SKM-1 (cell line): ENCODE measurements at regions not wholly inside any gene's neighbourhood (a gene's known extent, or its start where the extent isn't known, plus 50 kb on each side); places are given as distances from the start of the nearest gene placed in this dataset.
A peak's percentile ranks its signal among the peaks of the same experiment; 100 is the strongest.
"Not testable (repeated sequence)": the region's sequence is repeated elsewhere in the genome, so short reads cannot be mapped to it uniquely, and the experiment has no call there.

ENCODE experiments used
- DNase-seq: peaks from one replicate; lab custom pipeline; 2025; ENCODE audit not compliant: unreplicated experiment; lab: John Stamatoyannopoulos, UW

GRCh38 chr1:182166750-182167149 is 105.2 kb upstream of the ZNF648 start:
- no peak for DNase-seq

- DNase-seq, result no peak
Observed at GRCh38 chr1:182166321-182166720, 104.8 kb upstream of the ZNF648 start.

GRCh38 chr1:182164273-182164672 is 102.8 kb upstream of the ZNF648 start:
- no peak for DNase-seq

GRCh38 chr1:182163821-182164223 is 102.3 kb upstream of the ZNF648 start:
- DNase-seq, result no peak

GRCh38 chr1:182159443-182159842 is 97.9 kb upstream of the ZNF648 start:
- no peak for DNase-seq

- DNase-seq, result no peak
Observed at GRCh38 chr1:182157187-182157586, 95.7 kb upstream of the ZNF648 start.

- not testable (repeated sequence) for DNase-seq
Observed at GRCh38 chr1:182154425-182154824, 92.9 kb upstream of the ZNF648 start.

GRCh38 chr1:182149411-182149965 is 88.0 kb upstream of the ZNF648 start:
- peak; percentile 100 for DNase-seq

- DNase-seq, result no peak
Observed at GRCh38 chr1:182147951-182148350, 86.4 kb upstream of the ZNF648 start.

GRCh38 chr1:182147136-182147820 is 85.8 kb upstream of the ZNF648 start:
- peak; percentile 92 for DNase-seq

GRCh38 chr1:182146286-182146685 is 84.8 kb upstream of the ZNF648 start:
- no peak for DNase-seq

GRCh38 chr1:182145441-182145840 is 83.9 kb upstream of the ZNF648 start:
- DNase-seq, result no peak

- DNase-seq, result no peak
Observed at GRCh38 chr1:182144646-182145030, 83.1 kb upstream of the ZNF648 start.

GRCh38 chr1:182143825-182144645 is 82.5 kb upstream of the ZNF648 start:
- peak; percentile 52 for DNase-seq

GRCh38 chr1:182143154-182143657 is 81.7 kb upstream of the ZNF648 start:
- peak; percentile 74 for DNase-seq

- DNase-seq, result no peak
Observed at GRCh38 chr1:182142621-182143020, 81.1 kb upstream of the ZNF648 start.

GRCh38 chr1:182141040-182141439 is 79.5 kb upstream of the ZNF648 start:
- no peak for DNase-seq

GRCh38 chr1:182139496-182139895 is 78.0 kb upstream of the ZNF648 start:
- no peak for DNase-seq

- DNase-seq, result no peak
Observed at GRCh38 chr1:182137546-182137945, 76.0 kb upstream of the ZNF648 start.

GRCh38 chr1:182135946-182136345 is 74.4 kb upstream of the ZNF648 start:
- DNase-seq, result no peak

GRCh38 chr1:182134257-182134656 is 72.7 kb upstream of the ZNF648 start:
- no peak for DNase-seq

GRCh38 chr1:182133181-182133580 is 71.7 kb upstream of the ZNF648 start:
- DNase-seq, result no peak
